ENCODE measurements at regions not wholly inside any gene's neighbourhood (a gene's known extent, or its start where the extent isn't known, plus 50 kb on each side); places are given as distances from the start of the nearest gene placed in this dataset.

DNA sequence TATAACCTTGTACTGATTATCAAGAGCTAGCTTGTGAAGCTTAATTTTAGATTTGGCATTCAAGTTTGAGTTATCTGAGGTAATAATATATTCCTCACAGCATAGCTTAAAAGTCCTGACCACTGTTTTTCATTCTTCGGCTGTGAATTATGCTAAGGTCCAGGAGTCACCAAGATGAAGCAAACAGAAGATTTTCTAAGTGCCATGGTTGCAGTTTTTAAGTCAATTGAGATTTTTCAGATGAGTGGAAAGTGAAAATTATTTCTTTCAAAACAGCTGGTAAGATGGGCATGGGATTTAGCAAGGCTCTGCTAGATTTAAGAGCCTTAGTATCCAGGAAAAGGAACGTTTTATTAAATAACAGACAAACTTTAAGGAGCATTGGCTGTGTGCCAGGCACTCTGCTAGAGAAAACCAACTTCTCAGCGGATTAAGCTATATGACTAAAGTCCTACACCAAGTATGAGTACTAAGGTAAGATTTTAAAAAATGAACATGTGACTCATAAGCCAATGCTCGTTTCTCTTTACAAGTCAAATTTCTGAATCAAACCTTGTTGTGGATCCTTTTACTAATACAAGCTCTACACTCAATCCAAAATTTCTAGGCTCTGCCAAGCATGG lies 149.9 kb upstream of the IL15 start:
- TF ChIP-seq POLR2A (IDR thresholded peaks at IDR 0.05; ENCODE audit: low read length) (no peak), REST (IDR thresholded peaks at IDR 0.05) (no peak), RAD21 (conservative IDR thresholded peaks at IDR 0.05 in 1 of 2, IDR thresholded peaks at IDR 0.05 in 1 of 2) (no peak), EP300 (IDR thresholded peaks at IDR 0.05) (no peak)
- TF ChIP-seq, protein P1, sequence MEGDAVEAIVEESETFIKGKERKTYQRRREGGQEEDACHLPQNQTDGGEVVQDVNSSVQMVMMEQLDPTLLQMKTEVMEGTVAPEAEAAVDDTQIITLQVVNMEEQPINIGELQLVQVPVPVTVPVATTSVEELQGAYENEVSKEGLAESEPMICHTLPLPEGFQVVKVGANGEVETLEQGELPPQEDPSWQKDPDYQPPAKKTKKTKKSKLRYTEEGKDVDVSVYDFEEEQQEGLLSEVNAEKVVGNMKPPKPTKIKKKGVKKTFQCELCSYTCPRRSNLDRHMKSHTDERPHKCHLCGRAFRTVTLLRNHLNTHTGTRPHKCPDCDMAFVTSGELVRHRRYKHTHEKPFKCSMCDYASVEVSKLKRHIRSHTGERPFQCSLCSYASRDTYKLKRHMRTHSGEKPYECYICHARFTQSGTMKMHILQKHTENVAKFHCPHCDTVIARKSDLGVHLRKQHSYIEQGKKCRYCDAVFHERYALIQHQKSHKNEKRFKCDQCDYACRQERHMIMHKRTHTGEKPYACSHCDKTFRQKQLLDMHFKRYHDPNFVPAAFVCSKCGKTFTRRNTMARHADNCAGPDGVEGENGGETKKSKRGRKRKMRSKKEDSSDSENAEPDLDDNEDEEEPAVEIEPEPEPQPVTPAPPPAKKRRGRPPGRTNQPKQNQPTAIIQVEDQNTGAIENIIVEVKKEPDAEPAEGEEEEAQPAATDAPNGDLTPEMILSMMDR (IDR thresholded peaks at IDR 0.05): no peak
